Thyroid gland (tissue), 4 donors: ENCODE measurements at regions not wholly inside any gene's neighbourhood (a gene's known extent, or its start where the extent isn't known, plus 50 kb on each side); places are given as distances from the start of the nearest gene placed in this dataset.

Experiments used
- DNase-seq, 2 donors: peaks; one replicate each; pipeline ENCODE4 v3.0.0-alpha.2; 2019
- H3K27ac ChIP-seq, 3 donors: fragments of 200-600 bp; sonication (generic); 1 replicate in 2 of 3; 2 replicates in 1 of 3; pipeline ENCODE4 v1.5.1; 2016 to 2019; ENCODE audit warnings: mild to moderate bottlenecking in 1 of 3, moderate library complexity in 1 of 3
- H3K27me3 ChIP-seq: fragments of 200-600 bp; sonication (generic); one replicate; pipeline ENCODE4 v1.5.1; 2019
- H3K36me3 ChIP-seq, 2 donors: fragments of 200-600 bp; sonication (generic); one replicate each; pipeline ENCODE4 v1.5.1; 2016 to 2019
- H3K4me1 ChIP-seq, 2 donors: fragments of 200-600 bp; sonication (generic); one replicate each; pipeline ENCODE4 v1.5.1; 2017 to 2019
- H3K4me3 ChIP-seq, 3 donors: fragments of 200-600 bp; sonication (generic); replicated peaks in 1 of 3; 1 replicate in 2 of 3; 2 replicates in 1 of 3; pipeline ENCODE4 v1.5.1; 2016; ENCODE audit warnings: mild to moderate bottlenecking in 1 of 3
- H3K9me3 ChIP-seq: fragments of 200-600 bp; sonication (generic); one replicate; pipeline ENCODE4 v1.5.1; 2017
- CTCF ChIP-seq, 6 experiments: fragments of 200-600 bp in 3 of 6; fragments of 450-650 bp in 3 of 6; sonication (generic) in 3 of 6; IDR thresholded peaks; one replicate each; pipeline ENCODE4 v1.5.1; 2016 to 2019; ENCODE audit warnings: antibody characterized with exemption in 6 of 6, mild to moderate bottlenecking in 2 of 6, inconsistent platforms in 1 of 6, moderate library complexity in 1 of 6
- POLR2A ChIP-seq, 2 donors: fragments of 450-650 bp; IDR thresholded peaks; one replicate each; pipeline ENCODE4 v1.6.1; 2017; ENCODE audit warnings: antibody characterized with exemption in 2 of 2, mild to moderate bottlenecking in 2 of 2, moderate library complexity in 1 of 2
- WGBS, 2 donors: methylation state at CpG; one replicate each; pipeline ENCODE4 v1.1.5; 2017; 5-methylcytosine and 5-hydroxymethylcytosine counted together
- intact Hi-C: fragments of 100-400 bp; cut with DNase I; formaldehyde crosslinking; loops from one replicate; pipeline ENCODE4 v1.15.1; 2023

GRCh38 chr11:45556851-45557707 lies 108.3 kb downstream of the CHST1 start:
- WGBS, 2 donors: 75 to 80% methylated on average over 10 of the region's 10 CpGs
- Histone ChIP-seq H3K9me3 (no peaks in the 10 kb centered on the region), H3K27ac (no peak overlapping the region), H3K27me3 (no peaks in the 10 kb centered on the region), H3K36me3 (no peaks in the 10 kb centered on the region), H3K4me1 (no peaks in the 10 kb centered on the region), H3K4me3 (no peak overlapping the region)
- TF ChIP-seq POLR2A (IDR thresholded peaks at IDR 0.05) (no peak), CTCF (IDR thresholded peaks at IDR 0.05) (no peak)
- DNase-seq: no peak
- intact Hi-C loops: no loop called here

GRCh38 chr11:45554230-45554967 lies 111.0 kb downstream of the CHST1 start:
- Histone ChIP-seq H3K9me3 (no peaks in the 10 kb centered on the region), H3K27me3 (no peaks in the 10 kb centered on the region), H3K36me3 (no peaks in the 10 kb centered on the region), H3K27ac (no peak overlapping the region), H3K4me3 (no peak overlapping the region), H3K4me1 (no peaks in the 10 kb centered on the region)
- no peak for TF ChIP-seq CTCF (IDR thresholded peaks at IDR 0.05)
- TF ChIP-seq POLR2A (IDR thresholded peaks at IDR 0.05): no peak
- intact Hi-C loops: no loop called here
- DNase-seq: no peak
- 69 to 83% methylated on average over 13 to 14 of the region's 14 CpGs for WGBS, 2 donors

GRCh38 chr11:45553383-45553936 lies 112.0 kb downstream of the CHST1 start:
- Histone ChIP-seq H3K4me1 (no peaks in the 10 kb centered on the region), H3K27ac (no peak overlapping the region), H3K27me3 (no peaks in the 10 kb centered on the region), H3K9me3 (no peaks in the 10 kb centered on the region), H3K4me3 (no peak overlapping the region), H3K36me3 (no peaks in the 10 kb centered on the region)
- DNase-seq: no peak
- TF ChIP-seq POLR2A (IDR thresholded peaks at IDR 0.05) (no peak), CTCF (IDR thresholded peaks at IDR 0.05) (no peak)
- 89 to 90% methylated on average over 5 to 9 of the region's 9 CpGs for WGBS, 2 donors
- intact Hi-C loops: no loop called here

- Histone ChIP-seq H3K9me3 (no peaks in the 10 kb centered on the region), H3K4me1 (no peaks in the 10 kb centered on the region), H3K27ac (no peak overlapping the region), H3K36me3 (no peaks in the 10 kb centered on the region), H3K4me3 (no peak overlapping the region), H3K27me3 (no peaks in the 10 kb centered on the region)
- DNase-seq: no peak
- intact Hi-C loops: no loop called here
- TF ChIP-seq POLR2A (IDR thresholded peaks at IDR 0.05) (no peak), CTCF (IDR thresholded peaks at IDR 0.05) (no peak)
- 89% methylated on average over 10 of the region's 10 CpGs for WGBS, 2 donors
Observed at GRCh38 chr11:45551191-45551713, 114.2 kb downstream of the CHST1 start.
